ENCODE measurements at regions not wholly inside any gene's neighbourhood (a gene's known extent, or its start where the extent isn't known, plus 50 kb on each side); places are given as distances from the start of the nearest gene placed in this dataset.

GRCh38 chr12:5260591-5261086 is 171.3 kb upstream of the NTF3 start:
- no peak for TF ChIP-seq POLR2AphosphoS5 (IDR thresholded peaks at IDR 0.05; ENCODE audit: low read depth)
- TF ChIP-seq ETS1 (IDR thresholded peaks at IDR 0.05): no peak
- no peak for TF ChIP-seq NANOG (IDR thresholded peaks at IDR 0.05; ENCODE audit: borderline replicate concordance)
- TF ChIP-seq ZNF331 (CRISPR knock-in tag; IDR thresholded peaks at IDR 0.05; ENCODE audit: low read depth): no peak
- TF ChIP-seq JUNB (IDR thresholded peaks at IDR 0.05; ENCODE audit: unreplicated experiment): no peak
- no peak for TF ChIP-seq REST (IDR thresholded peaks at IDR 0.05; ENCODE audit: unreplicated experiment)
- TF ChIP-seq ZNF114 (CRISPR knock-in tag; IDR thresholded peaks at IDR 0.05): no peak
- no peak for TF ChIP-seq CTCF (conservative IDR thresholded peaks at IDR 0.05; ENCODE audit: low read depth in 2 of 2)
- TF ChIP-seq EZH2 (IDR thresholded peaks at IDR 0.05; ENCODE audit: low read depth, unreplicated experiment): no peak
- TF ChIP-seq ZNF462 (CRISPR knock-in tag; IDR thresholded peaks at IDR 0.05): no peak
- no peak for TF ChIP-seq CREB1 (CRISPR knock-in tag; IDR thresholded peaks at IDR 0.05; ENCODE audit: low read depth)
- no peak for TF ChIP-seq EZH2phosphoT487 (IDR thresholded peaks at IDR 0.05; ENCODE audit: unreplicated experiment)
- H3K27ac Mint-ChIP-seq: no peak overlapping the region
- H3K9me2 ChIP-seq (ENCODE audit: insufficient read depth): no peaks in the 10 kb centered on the region; the same call in 1 of the 2 replicates
- H2AFZ ChIP-seq: no peak overlapping the region
- no peaks in the 10 kb centered on the region for H3F3A ChIP-seq (replicated peaks; ENCODE audit: low read depth)
- H3K27ac ChIP-seq (ENCODE audit: low read depth): no peak overlapping the region
- H4K20me1 ChIP-seq (replicated peaks; ENCODE audit: insufficient read depth): no peaks in the 10 kb centered on the region
- H3K36me3 Mint-ChIP-seq (ENCODE audit: low read depth): no peaks in the 10 kb centered on the region
- no peaks in the 10 kb centered on the region for H3K27me3 ChIP-seq (ENCODE audit: insufficient read depth)
- no peaks in the 10 kb centered on the region for H3K79me2 ChIP-seq (replicated peaks; ENCODE audit: insufficient read depth)
- H3K9me3 Mint-ChIP-seq: no peaks in the 10 kb centered on the region
- H3K4me1 Mint-ChIP-seq: peaks cover 17% of the 10 kb centered on the region
- H3K4me1 ChIP-seq (ENCODE audit: insufficient read depth): peaks cover 20% of the 10 kb centered on the region
- DNase-seq (ENCODE audit: low spot score): no peak
- no peaks in the 10 kb centered on the region for H3K36me3 ChIP-seq (ENCODE audit: insufficient read depth)
- no peaks in the 10 kb centered on the region for H3K27me3 Mint-ChIP-seq (ENCODE audit: insufficient read depth, low read depth, poor library complexity)
- no peak overlapping the region for H3K4me3 Mint-ChIP-seq
- no peak for ATAC-seq
- no peak overlapping the region for H3K4me2 ChIP-seq
- no peak overlapping the region for H3K4me3 ChIP-seq
